ENCODE measurements at regions not wholly inside any gene's neighbourhood (a gene's known extent, or its start where the extent isn't known, plus 50 kb on each side); places are given as distances from the start of the nearest gene placed in this dataset.

DNA sequence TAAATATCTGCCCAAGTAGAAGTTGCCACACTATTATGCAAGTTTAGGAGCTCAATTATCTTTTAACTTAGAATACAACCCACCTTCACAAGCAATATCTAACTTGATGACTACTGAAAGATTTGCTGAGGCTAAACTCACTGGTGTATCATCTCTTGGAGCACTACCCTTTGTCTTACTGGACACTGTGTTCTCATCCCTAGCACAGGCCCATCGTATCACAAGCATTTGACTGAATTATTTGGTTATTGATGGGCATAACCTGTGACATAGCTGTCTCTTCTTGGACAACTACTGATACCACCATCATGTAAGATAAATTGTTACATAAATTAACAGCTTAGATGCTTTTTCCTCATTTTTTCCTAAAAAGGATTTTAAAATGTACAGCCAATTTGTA lies 216.2 kb upstream of the THBS1 start:
- no peaks in the 10 kb centered on the region for H3K36me3 ChIP-seq (ENCODE audit: insufficient read depth, low read length)
- H3K9ac ChIP-seq (ENCODE audit: low read depth, low read length), result no peak overlapping the region
- peaks cover 1% of the 10 kb centered on the region; the same call in 1 of the 2 replicates for H3K9me3 ChIP-seq (ENCODE audit: control insufficient read depth, insufficient read depth, low read length)
- no peaks in the 10 kb centered on the region for H3K4me1 ChIP-seq (ENCODE audit: insufficient read depth, low read length)

DNA sequence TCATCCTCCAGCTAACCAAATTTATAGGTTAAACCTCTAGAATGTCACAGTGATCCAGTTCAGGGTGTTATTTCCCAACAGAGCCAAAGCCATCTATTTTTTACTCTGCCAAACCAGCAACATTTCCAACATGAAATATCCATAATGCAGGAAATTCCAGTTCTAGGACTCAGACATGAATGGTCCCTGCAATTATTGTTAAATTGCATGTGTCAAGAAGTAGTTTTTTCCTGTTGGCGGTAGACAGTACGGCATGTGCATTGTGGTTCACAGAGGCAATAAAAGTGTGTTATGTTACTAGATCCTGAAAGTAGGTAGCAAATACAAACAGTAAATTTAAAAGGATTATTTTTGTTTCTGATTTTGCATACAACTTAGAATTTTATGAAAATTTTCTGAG lies 215.7 kb upstream of the THBS1 start:
- no peaks in the 10 kb centered on the region for H3K4me1 ChIP-seq (ENCODE audit: insufficient read depth, low read length)
- H3K9me3 ChIP-seq (ENCODE audit: control insufficient read depth, insufficient read depth, low read length), result peaks cover 4% of the 10 kb centered on the region; the same call in 1 of the 2 replicates
- H3K9ac ChIP-seq (ENCODE audit: low read depth, low read length), result no peak overlapping the region
- no peaks in the 10 kb centered on the region for H3K36me3 ChIP-seq (ENCODE audit: insufficient read depth, low read length)

DNA sequence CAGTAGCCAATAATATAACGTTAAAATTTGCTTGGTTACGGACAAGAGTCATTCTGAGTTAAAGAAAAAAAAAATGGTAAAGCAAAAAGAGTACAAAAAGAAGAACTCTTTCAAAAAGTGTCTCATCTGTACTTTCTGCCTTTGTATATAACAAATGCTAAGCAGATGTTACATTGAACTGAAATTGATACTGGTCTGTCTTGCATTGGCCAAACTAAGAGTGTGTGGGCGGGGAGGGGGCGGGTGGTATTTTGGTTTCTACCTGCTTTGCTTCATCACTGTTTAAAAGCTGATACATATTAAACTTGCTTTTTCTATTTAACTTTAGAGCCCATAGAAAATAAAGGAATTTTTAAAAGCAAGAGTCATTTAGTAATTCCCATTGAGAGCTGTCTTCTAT lies 215.0 kb upstream of the THBS1 start:
- Histone ChIP-seq H3K9me3 (ENCODE audit: control insufficient read depth, insufficient read depth, low read length) (peaks cover 4% of the 10 kb centered on the region; the same call in 1 of the 2 replicates), H3K9ac (ENCODE audit: low read depth, low read length) (no peak overlapping the region), H3K36me3 (ENCODE audit: insufficient read depth, low read length) (no peaks in the 10 kb centered on the region), H3K4me1 (ENCODE audit: insufficient read depth, low read length) (no peaks in the 10 kb centered on the region)

DNA sequence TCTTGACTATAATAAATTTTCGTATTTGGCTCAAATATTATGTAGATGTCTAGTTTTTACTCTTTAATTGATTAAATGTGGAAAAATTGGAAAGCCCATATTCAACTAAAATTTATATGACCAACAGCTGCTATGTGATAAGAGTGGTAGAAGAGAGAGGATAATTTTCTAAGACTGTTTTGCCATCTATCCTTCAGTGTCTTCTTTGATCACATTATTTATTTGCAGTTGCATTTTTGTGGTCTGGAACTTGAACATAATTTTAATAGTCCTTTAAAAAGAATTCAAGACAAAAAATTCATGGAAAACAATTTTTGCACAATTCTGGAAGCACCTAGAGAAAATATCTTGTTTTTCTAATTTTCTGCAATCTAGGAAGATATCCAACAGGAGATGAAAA lies 213.3 kb upstream of the THBS1 start:
- H3K36me3 ChIP-seq (ENCODE audit: insufficient read depth, low read length), result no peaks in the 10 kb centered on the region
- no peaks in the 10 kb centered on the region for H3K4me1 ChIP-seq (ENCODE audit: insufficient read depth, low read length)
- peaks cover 10% of the 10 kb centered on the region; the same call in 1 of the 2 replicates for H3K9me3 ChIP-seq (ENCODE audit: control insufficient read depth, insufficient read depth, low read length)
- no peak overlapping the region for H3K9ac ChIP-seq (ENCODE audit: low read depth, low read length)

DNA sequence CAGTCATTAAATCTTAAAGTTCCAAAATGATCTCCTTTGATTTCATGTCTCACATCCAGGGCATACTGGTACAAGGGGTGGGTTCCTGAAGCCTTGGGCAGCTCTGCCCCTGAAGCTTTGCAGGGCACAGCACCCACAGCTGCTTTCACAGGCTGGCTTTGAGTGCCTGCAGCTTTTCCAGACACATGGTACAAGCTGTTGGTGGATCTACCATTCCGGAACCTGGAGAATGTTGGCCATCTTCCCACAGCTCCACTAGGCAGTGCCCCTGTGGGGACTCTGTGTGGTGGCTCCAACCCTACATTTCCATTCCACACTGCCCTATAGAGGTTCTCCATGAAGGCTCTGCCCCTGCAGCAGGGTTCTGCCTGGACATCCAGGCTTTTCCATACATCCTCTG lies 211.1 kb upstream of the THBS1 start:
- Histone ChIP-seq H3K4me1 (ENCODE audit: insufficient read depth, low read length) (no peaks in the 10 kb centered on the region), H3K9me3 (ENCODE audit: control insufficient read depth, insufficient read depth, low read length) (peaks cover 10% of the 10 kb centered on the region; the same call in 1 of the 2 replicates), H3K36me3 (ENCODE audit: insufficient read depth, low read length) (no peaks in the 10 kb centered on the region), H3K9ac (ENCODE audit: low read depth, low read length) (no peak overlapping the region)

DNA sequence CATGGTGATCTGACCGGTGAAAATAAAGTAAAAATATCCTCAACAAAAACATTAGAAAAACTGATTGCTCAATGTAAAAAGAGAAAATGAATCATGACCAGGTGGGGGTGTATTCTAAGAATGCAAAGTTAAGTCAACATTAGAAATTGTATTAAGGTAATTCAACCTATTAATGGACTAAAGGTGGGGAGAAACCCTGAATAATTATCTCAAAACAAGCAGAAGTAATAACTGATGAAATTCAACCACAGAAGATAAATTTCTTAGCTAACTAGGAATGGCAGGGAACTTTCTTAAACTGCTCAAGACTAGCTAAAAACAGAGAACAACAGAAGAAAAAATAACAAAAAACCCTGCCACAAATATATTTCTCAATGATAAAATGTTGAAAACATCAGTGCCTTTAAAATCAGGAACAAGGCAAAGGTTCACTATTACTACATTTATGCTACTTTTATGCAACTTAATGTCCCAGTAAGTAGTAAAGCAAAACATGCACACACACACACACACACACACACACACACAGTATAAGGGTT lies 204.4 kb upstream of the THBS1 start:
- Histone ChIP-seq H3K9ac (ENCODE audit: low read depth, low read length) (no peak overlapping the region), H3K4me1 (ENCODE audit: insufficient read depth, low read length) (no peaks in the 10 kb centered on the region), H3K36me3 (ENCODE audit: insufficient read depth, low read length) (no peaks in the 10 kb centered on the region), H3K9me3 (ENCODE audit: control insufficient read depth, insufficient read depth, low read length) (peaks cover 5% of the 10 kb centered on the region; the same call in 1 of the 2 replicates)

DNA sequence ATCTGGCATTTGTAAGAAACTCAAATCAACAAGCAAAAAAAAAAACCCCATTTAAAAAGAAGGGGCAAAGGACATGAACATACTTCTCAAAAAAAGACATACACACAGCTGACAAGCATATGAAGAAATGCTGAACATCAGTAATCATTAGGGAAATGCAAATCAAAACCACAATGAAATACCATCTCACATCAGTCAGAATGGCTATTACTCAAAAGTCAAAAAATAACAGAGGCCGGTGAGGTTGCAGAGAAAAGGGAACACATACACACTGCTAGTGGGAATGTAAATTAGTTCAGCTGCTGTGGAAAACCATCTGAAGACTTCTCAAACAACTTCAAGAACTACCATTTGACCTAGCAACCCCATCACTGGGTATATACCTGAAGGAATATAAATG lies 199.4 kb upstream of the THBS1 start:
- no peaks in the 10 kb centered on the region for H3K36me3 ChIP-seq (ENCODE audit: insufficient read depth, low read length)
- no peaks in the 10 kb centered on the region for H3K4me1 ChIP-seq (ENCODE audit: insufficient read depth, low read length)
- H3K9ac ChIP-seq (ENCODE audit: low read depth, low read length), result no peak overlapping the region
- no peaks in the 10 kb centered on the region for H3K9me3 ChIP-seq (ENCODE audit: control insufficient read depth, insufficient read depth, low read length)

DNA sequence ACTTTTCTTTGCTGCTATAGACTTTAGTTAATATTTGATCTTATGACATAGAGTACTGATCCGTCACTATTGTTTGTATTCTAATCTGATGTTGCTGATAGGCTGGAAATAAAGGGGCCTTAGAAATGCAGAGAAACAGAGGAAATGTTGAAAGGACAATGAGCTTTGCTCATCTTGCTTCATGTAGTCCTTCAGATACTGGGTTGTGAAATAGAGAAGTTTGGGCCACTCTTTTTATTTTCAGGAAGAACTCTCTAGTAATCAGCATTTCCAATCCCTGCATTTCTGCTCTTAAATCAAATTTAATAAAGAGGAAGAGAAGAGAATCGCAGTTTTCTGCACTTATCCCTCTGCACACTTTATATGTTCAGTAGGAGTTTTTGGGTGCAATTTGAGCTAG lies 192.8 kb upstream of the THBS1 start:
- Histone ChIP-seq H3K36me3 (ENCODE audit: insufficient read depth, low read length) (no peaks in the 10 kb centered on the region), H3K9me3 (ENCODE audit: control insufficient read depth, insufficient read depth, low read length) (no peaks in the 10 kb centered on the region), H3K4me1 (ENCODE audit: insufficient read depth, low read length) (no peaks in the 10 kb centered on the region), H3K9ac (ENCODE audit: low read depth, low read length) (no peak overlapping the region)

DNA sequence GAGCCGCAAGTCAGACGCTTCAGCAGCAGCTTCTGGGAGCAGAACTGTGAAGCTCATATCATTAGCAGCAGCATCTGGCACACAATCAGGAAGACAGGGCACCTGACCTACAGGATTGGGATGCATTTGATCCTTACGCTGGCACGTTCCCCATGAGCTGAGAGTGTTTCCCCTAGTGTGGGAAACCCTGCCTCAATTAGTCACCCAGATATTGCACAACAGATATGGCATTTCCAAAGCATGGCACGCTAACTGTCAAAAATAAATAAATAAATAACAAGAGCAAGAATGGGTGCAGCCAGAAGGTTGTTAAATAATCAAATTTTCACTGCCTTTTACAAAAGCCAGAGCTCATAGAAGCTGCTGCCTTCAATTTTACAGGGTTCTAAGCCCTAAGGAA lies 189.6 kb upstream of the THBS1 start:
- H3K4me1 ChIP-seq (ENCODE audit: insufficient read depth, low read length), result no peaks in the 10 kb centered on the region
- H3K9ac ChIP-seq (ENCODE audit: low read depth, low read length), result no peak overlapping the region
- no peaks in the 10 kb centered on the region for H3K36me3 ChIP-seq (ENCODE audit: insufficient read depth, low read length)
- H3K9me3 ChIP-seq (ENCODE audit: control insufficient read depth, insufficient read depth, low read length), result no peaks in the 10 kb centered on the region

DNA sequence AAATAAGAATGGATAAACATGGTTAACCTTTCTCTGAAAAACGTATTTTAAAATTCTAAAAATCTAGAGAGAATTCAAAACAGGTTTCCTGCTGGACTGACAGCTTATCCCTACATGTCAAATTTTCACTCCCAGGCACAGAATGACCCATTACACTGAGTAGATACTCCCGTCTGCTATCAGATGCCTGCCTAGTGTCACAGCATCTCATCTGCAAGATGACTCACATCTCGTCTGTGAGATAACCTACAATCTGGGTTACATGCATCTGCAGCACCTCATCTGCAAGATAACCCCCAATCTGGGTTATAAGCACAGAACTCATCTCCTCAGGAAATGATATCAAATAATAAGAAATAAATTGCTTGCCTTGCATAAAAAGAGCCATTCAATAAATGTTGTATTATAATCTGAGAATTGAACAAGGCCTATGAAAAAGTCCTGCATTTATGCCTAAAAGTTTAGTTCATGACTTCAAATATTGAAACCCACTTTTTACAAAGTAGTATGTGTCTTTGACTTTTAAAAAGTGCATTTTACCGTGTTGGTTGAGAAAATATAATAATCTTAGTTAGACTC lies 188.3 kb upstream of the THBS1 start:
- H3K9me3 ChIP-seq (ENCODE audit: control insufficient read depth, insufficient read depth, low read length), result no peaks in the 10 kb centered on the region
- H3K36me3 ChIP-seq (ENCODE audit: insufficient read depth, low read length), result no peaks in the 10 kb centered on the region

DNA sequence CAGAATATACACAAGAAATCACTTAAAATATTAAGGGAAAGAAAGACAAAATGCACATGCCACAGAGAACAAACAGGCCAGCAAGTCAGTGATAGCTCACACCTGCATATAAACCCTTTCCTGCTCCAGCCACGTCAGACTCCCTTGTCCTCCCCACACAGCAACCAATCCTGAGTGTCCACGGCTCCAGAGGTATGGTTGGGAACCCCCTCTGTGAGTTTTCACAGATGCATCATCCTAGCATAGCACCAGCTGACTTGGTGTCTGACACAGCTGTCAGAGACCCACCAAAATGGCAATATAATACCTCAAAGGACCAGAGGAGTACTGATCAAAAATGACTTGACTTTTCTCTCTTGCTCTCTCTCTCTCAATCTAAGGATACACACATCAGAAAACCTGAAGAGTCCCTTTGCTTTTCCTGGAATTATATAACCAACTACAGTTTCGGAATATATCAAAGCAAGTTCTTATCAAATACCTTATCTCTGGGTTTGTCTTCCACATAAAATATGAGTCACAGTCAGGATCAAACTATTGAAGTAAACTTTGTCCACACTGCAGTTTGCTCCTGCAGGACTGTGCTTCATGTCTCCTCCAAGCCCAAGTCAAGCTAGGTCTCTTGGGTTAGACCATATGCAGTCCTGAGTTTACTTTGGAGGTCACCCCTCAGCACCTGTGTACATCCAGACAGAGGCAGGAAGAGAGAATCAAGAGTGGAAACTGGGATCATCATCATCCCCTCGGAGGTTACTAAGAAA lies 187.1 kb upstream of the THBS1 start:
- Histone ChIP-seq H3K9ac (ENCODE audit: low read depth, low read length) (no peak overlapping the region), H3K4me1 (ENCODE audit: insufficient read depth, low read length) (no peaks in the 10 kb centered on the region), H3K36me3 (ENCODE audit: insufficient read depth, low read length) (no peaks in the 10 kb centered on the region), H3K9me3 (ENCODE audit: control insufficient read depth, insufficient read depth, low read length) (no peaks in the 10 kb centered on the region)

More for the DNA sequence above, 188.3 kb upstream of the THBS1 start:
- Histone ChIP-seq H3K9ac (ENCODE audit: low read depth, low read length) (no peak overlapping the region), H3K4me1 (ENCODE audit: insufficient read depth, low read length) (no peaks in the 10 kb centered on the region)

DNA sequence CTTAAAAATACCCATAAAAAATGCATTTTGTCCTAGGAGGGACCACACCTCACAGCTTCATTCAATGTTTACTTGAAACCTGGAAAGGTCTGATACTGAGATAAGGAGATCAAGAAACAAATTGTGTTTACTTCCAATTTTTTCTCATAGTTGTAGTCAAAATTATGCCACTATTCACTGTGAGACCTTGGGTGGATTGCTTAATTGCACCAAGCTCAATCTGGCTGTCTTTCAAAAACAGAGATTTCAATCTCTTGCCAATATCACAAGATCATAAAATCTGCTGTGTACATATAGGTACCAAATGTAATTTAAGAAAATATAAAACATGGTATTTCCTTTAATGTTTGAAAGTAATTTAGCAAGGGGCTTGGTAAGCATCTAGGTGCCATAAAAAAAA lies 186.4 kb upstream of the THBS1 start:
- Histone ChIP-seq H3K36me3 (ENCODE audit: insufficient read depth, low read length) (no peaks in the 10 kb centered on the region), H3K9ac (ENCODE audit: low read depth, low read length) (no peak overlapping the region), H3K4me1 (ENCODE audit: insufficient read depth, low read length) (no peaks in the 10 kb centered on the region), H3K9me3 (ENCODE audit: control insufficient read depth, insufficient read depth, low read length) (no peaks in the 10 kb centered on the region)

DNA sequence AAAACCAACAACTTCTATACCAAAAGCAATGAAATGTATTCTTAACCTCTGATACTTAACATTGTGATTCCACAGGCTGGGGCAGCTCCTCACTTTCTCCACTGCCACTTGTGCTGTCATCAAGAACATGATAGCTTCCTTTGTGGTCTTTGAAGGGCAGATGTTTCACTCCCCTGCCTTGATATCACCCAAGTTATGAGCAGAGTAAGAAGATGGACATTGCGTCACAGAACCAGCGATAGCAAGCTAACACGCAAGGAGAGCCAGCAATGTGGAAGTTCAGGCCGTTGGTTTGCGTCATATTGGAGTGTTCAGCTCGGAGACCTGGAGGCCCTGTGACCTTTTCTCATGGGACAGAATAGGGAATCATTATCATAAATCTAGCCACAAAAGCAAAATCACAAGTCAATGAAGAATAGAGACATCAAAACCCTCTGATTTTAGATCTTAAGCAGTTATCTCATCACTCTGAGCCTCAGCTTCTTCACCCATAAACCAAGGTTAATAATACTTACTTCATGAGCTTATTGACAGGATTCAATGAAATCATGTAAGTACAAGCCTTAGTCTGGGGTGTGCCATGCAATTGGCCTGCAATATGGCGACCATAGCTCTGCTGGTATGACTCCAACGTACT lies 183.8 kb upstream of the THBS1 start:
- Histone ChIP-seq H3K9ac (ENCODE audit: low read depth, low read length) (no peak overlapping the region), H3K36me3 (ENCODE audit: insufficient read depth, low read length) (no peaks in the 10 kb centered on the region), H3K4me1 (ENCODE audit: insufficient read depth, low read length) (no peaks in the 10 kb centered on the region), H3K9me3 (ENCODE audit: control insufficient read depth, insufficient read depth, low read length) (no peaks in the 10 kb centered on the region)

DNA sequence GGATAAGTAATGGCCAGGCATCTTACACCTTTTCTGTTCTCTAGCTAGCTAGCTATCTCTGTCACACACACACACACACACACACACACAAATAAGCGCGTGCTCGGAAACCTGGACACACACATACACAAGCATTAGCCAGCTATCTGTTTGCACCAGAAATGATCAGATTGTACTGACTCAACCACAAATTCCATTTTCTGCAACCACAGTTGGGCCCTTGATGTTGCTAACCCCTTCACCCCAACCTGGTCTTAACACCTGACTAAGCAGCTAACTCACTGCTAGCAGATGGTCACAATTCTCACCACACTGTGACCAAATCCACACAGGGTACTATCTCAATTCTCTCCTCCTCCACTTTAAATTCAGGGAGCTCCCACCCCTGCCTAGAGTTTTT lies 183.0 kb upstream of the THBS1 start:
- Histone ChIP-seq H3K9me3 (ENCODE audit: control insufficient read depth, insufficient read depth, low read length) (no peaks in the 10 kb centered on the region), H3K4me1 (ENCODE audit: insufficient read depth, low read length) (no peaks in the 10 kb centered on the region), H3K36me3 (ENCODE audit: insufficient read depth, low read length) (no peaks in the 10 kb centered on the region), H3K9ac (ENCODE audit: low read depth, low read length) (no peak overlapping the region)

DNA sequence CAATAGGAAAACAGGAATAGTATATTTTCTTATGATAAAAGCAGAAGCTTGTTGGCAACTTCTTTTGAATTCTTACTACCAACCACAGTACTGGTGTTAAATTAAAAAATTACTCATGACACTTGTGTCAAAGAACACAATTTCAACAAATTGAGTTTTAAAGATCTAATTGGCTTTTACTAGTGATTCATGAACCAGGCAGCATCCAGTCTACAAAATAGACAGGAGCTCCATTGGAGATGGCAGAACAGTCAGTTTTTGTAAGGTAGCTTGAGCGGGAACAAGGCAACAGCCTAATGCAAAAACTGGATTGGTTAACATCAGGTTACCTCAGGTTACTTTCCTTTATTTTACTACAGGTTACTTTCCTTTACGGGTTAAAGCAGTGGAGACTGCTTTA lies 181.3 kb upstream of the THBS1 start:
- Histone ChIP-seq H3K9ac (ENCODE audit: low read depth, low read length) (no peak overlapping the region), H3K4me1 (ENCODE audit: insufficient read depth, low read length) (no peaks in the 10 kb centered on the region), H3K9me3 (ENCODE audit: control insufficient read depth, insufficient read depth, low read length) (no peaks in the 10 kb centered on the region), H3K36me3 (ENCODE audit: insufficient read depth, low read length) (no peaks in the 10 kb centered on the region)

Data from ES-I3 (cell line).